ENCODE measurements at regions not wholly inside any gene's neighbourhood (a gene's known extent, or its start where the extent isn't known, plus 50 kb on each side); places are given as distances from the start of the nearest gene placed in this dataset.

GRCh38 chr4:189185810-189186432, 754.8 kb upstream of the FRG1 start:
- H3K4me3 ChIP-seq (ENCODE audit: control insufficient read depth, low read depth, low read length), result no peak overlapping the region
- TF ChIP-seq, protein P1, sequence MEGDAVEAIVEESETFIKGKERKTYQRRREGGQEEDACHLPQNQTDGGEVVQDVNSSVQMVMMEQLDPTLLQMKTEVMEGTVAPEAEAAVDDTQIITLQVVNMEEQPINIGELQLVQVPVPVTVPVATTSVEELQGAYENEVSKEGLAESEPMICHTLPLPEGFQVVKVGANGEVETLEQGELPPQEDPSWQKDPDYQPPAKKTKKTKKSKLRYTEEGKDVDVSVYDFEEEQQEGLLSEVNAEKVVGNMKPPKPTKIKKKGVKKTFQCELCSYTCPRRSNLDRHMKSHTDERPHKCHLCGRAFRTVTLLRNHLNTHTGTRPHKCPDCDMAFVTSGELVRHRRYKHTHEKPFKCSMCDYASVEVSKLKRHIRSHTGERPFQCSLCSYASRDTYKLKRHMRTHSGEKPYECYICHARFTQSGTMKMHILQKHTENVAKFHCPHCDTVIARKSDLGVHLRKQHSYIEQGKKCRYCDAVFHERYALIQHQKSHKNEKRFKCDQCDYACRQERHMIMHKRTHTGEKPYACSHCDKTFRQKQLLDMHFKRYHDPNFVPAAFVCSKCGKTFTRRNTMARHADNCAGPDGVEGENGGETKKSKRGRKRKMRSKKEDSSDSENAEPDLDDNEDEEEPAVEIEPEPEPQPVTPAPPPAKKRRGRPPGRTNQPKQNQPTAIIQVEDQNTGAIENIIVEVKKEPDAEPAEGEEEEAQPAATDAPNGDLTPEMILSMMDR (conservative IDR thresholded peaks at IDR 0.05; ENCODE audit: control insufficient read depth, insufficient read depth, low read depth, low read length), result no peak
- no peak for DNase-seq (ENCODE audit: low read depth)

- TF ChIP-seq, protein P1 (conservative IDR thresholded peaks at IDR 0.05; ENCODE audit: control insufficient read depth, insufficient read depth, low read depth, low read length), result no peak
- no peak for DNase-seq (ENCODE audit: low read depth)
- H3K4me3 ChIP-seq (ENCODE audit: control insufficient read depth, low read depth, low read length), result no peak overlapping the region
Measured at GRCh38 chr4:189187531-189188052, 753.1 kb upstream of the FRG1 start.

DNA sequence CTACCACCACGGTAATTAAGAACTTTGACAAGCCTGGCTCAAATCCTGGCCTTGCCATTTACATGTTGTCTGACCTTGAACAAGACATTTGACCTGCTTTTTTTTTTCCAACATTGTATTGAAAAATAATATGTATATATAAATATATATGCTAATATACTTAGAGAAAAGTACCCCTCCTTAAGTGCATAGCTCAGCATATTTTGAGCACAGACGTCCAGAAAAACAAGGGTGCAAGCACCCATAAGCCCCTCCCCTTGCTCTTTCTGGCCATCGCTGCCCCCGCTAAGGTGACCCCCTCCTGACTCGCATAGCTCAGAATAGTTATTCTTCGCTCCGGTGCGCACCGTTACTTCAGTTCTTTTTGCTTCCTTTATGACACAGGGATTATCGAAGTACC, 742.0 kb upstream of the FRG1 start:
- TF ChIP-seq, protein P1 (conservative IDR thresholded peaks at IDR 0.05; ENCODE audit: control insufficient read depth, insufficient read depth, low read depth, low read length), result no peak
- H3K4me3 ChIP-seq (ENCODE audit: control insufficient read depth, low read depth, low read length), result no peak overlapping the region
- DNase-seq (ENCODE audit: low read depth), result no peak

DNA sequence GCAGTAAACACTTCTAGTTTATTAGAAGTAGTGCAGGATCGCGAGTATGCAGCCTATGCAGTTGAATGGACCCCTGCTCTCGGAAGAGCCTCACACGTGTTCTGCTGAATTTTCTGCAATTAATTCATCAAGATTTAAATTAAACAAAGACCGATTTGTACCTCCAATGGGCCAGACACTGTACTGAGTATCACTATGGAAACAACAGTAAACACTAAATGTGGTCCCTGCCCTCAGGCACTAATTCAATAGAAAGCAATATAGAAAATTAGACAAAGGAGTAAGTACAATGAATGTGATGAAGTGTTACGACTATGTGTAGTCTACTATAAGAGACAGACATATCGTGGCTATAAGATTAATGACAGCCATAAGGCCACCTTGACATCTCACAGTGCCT, 740.3 kb upstream of the FRG1 start:
- DNase-seq (ENCODE audit: low read depth), result no peak
- H3K4me3 ChIP-seq (ENCODE audit: control insufficient read depth, low read depth, low read length), result no peak overlapping the region
- TF ChIP-seq, protein P1 (conservative IDR thresholded peaks at IDR 0.05; ENCODE audit: control insufficient read depth, insufficient read depth, low read depth, low read length), result no peak

- DNase-seq (ENCODE audit: low read depth), result peak; percentile 84
- H3K4me3 ChIP-seq (ENCODE audit: control insufficient read depth, low read depth, low read length), result peak overlapping the region; percentile 34
- TF ChIP-seq, protein P1 (conservative IDR thresholded peaks at IDR 0.05; ENCODE audit: control insufficient read depth, insufficient read depth, low read depth, low read length), result peak; percentile 81
Measured at GRCh38 chr4:189202182-189202868, 738.3 kb upstream of the FRG1 start.

GRCh38 chr4:189202869-189203271, 737.8 kb upstream of the FRG1 start:
- DNase-seq (ENCODE audit: low read depth), result peak; percentile 63
- H3K4me3 ChIP-seq (ENCODE audit: control insufficient read depth, low read depth, low read length), result peak overlapping the region; percentile 34
- TF ChIP-seq, protein P1 (conservative IDR thresholded peaks at IDR 0.05; ENCODE audit: control insufficient read depth, insufficient read depth, low read depth, low read length), result no peak
